Stimulated activated CD8-positive, alpha-beta memory T cell treated with anti-CD3 and anti-CD28 coated beads, Interleukin-15, amount 100 ng/mL, for 4 hours (primary cell): ENCODE measurements at regions not wholly inside any gene's neighbourhood (a gene's known extent, or its start where the extent isn't known, plus 50 kb on each side); places are given as distances from the start of the nearest gene placed in this dataset.

Experiments used
- DNase-seq, 2 donors: peaks; one replicate each; pipeline ENCODE4 v3.0.0-alpha.2; 2020; ENCODE audit warnings: low read depth in 2 of 2

- no peak for DNase-seq
Observed at GRCh38 chr13:74003374-74003773, 130.8 kb downstream of the KLF12 start.

DNA sequence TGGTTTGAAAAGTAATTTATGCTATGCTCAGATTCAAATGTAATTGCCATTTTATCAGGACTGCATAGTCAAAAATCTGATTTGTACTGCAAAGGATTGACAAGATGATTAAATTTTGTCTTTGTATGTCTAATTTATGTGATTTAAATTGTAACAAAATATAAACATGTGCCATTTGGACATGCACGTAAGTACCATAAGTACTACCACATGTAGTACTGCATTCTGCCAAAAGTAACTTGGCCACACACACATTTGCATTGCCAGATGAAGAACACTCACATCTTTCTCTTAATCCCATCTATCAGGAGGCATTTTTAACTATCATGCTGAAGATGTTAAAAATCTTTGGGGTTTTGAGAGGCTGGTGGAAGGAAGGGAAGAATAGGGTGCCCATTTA lies 133.3 kb downstream of the KLF12 start:
- no peak for DNase-seq

GRCh38 chr13:73998631-73999030 lies 135.6 kb downstream of the KLF12 start:
- no peak for DNase-seq

DNA sequence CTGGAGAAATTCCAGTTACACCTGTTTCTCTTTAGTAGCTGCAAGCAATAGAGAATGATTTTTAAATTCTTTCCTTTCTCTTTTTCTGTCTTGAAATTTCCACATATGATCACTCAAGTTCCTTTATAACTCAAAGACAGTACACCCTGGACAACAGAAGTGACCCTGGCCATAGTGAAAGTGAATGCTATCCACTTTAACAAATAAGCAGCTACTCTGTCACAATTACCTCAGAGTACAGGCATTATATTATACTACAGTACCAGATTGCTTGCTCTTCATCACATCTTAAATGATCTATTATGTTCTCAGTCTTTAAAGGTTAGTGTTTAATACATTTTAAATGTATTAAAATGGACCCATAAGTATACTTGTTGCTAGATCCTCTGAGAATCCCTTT lies 136.2 kb downstream of the KLF12 start:
- DNase-seq = no peak

- DNase-seq = no peak
Observed at GRCh38 chr13:73996569-73996968, 137.6 kb downstream of the KLF12 start.

DNA sequence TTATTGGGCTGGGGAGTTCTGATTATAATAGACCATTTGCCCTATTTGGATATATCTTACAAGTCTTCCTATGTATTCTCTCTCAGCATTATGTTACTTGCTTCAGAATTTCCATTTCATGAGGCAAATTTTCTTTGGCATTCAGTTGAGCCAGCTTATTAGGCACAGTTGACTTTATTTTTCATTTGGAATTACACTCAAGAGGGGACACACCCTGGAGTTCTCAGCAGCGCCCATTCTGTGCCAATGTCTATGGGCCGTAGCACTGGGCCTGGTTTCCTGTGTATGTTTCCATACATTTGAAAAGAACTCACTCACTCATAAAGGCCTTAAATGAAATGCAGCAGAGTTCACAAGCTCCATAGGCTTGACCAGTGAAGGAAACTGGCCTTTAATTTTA lies 138.5 kb downstream of the KLF12 start:
- DNase-seq = no peak

DNA sequence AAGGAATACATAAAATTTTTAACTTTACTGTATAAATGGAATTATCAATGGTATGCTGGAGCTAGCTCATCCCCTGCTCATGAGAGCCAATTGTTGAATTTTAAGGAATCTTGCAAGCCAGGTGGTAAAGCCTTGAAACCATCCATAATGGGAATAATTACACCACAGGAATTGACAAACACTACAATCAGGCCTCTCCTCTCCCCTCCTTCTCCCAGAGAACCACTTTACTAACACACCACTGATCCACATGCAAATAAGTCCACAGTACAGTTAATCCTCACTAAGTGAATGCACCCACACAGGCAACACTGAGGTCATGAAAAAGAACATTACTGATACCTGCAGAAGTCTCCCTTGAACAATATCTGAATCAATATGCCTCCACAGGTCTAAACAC lies 140.5 kb downstream of the KLF12 start:
- DNase-seq = no peak

- DNase-seq = no peak
Observed at GRCh38 chr13:73991884-73992283, 142.3 kb downstream of the KLF12 start.

GRCh38 chr13:73991384-73991783 lies 142.8 kb downstream of the KLF12 start:
- no peak for DNase-seq

DNA sequence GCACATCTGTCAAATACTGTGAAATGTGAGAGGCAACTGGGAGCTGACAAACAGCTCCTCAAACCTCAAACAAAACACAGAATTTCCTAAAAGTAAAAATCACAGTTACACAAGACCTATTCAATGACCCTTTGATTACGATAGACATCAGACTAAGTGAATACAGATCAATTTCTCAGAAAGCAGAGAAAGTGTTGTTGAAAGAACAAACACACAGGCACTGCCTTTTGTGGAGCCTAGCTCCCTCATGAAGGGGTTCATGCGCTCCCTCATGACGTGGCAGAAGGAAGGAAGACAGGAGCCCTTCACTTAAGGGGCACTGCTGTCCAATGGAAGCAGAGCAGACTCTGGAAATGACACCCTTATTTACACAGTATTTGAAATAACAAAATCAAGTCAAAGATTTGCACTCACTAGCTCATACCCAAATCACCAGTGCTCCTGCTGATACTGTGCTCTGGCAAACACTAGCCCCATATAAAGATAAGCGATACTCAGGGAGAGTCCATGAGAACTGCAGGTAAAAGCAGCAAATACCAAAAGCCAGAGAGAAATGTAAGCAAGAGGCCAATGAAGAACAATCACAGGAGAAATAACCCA lies 144.9 kb downstream of the KLF12 start:
- no peak for DNase-seq

- no peak for DNase-seq
Observed at GRCh38 chr13:73988461-73988860, 145.7 kb downstream of the KLF12 start.

DNA sequence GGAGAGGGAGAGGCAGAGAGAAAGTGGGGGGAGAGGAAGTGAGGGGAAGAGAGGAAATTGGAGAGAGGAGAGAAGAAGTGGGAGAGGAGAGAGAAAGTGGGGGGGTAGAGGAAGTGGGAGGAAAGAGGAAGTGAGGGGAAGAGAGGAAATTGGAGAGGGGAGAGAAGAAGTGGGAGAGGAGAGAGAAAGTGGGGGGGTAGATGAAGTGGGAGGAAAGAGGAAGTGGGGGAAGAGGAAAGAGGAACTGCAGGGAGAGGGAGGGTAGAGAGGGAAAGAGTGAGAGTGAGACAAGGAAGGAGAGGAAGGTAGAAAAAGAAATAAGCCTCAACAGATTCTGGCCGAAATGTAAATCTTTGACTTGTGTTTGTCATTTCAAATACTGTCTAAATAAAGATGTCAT lies 146.6 kb downstream of the KLF12 start:
- DNase-seq = no peak

GRCh38 chr13:73985783-73986182 lies 148.4 kb downstream of the KLF12 start:
- no peak for DNase-seq

- peak; percentile 42 to 64 for DNase-seq
Observed at GRCh38 chr13:73984949-73985691, 149.1 kb downstream of the KLF12 start.

GRCh38 chr13:73984201-73984600 lies 150.0 kb downstream of the KLF12 start:
- DNase-seq = no peak

GRCh38 chr13:73983109-73983508 lies 151.1 kb downstream of the KLF12 start:
- DNase-seq = no peak

GRCh38 chr13:73981595-73981994 lies 152.6 kb downstream of the KLF12 start:
- DNase-seq = no peak

- no peak for DNase-seq
Observed at GRCh38 chr13:73975767-73976166, 158.4 kb downstream of the KLF12 start.

DNA sequence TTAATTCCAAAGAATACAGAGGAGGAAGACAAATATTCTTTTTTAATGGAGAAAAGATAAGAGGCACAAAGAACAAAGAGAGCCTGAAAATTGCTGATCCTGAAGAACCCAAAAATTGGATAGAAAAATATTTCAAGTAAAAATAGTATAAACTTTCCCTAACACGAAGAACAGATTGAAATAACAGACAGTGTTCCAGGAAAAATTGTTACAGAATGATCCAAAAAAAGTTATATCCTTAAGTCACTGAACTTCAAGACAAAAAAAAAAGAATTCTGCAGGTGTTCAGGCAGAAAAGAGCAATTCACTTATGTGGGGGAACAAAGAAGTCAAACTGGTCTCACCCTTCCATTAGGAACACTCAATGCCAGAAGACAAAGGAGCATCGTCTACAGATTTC lies 160.2 kb downstream of the KLF12 start:
- DNase-seq = no peak

DNA sequence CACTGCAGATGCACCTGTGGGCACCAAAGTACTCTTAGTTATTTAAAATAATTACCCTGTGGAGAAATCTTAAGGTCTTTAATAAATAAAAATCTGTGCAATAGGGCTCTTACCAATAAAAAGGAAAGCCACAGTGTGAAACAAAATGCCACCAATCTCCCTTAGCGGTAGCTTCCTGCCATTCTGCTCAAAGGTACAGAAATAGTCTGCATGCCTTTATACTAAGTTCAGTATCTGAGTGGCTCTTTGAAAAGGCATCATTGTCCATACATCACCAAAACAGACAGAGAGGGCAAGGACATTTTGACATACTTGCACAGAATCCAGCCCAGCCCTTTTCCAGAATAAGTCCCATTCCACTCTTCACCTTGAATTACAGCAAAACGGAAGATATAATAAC lies 161.0 kb downstream of the KLF12 start:
- DNase-seq = no peak

- DNase-seq = no peak
Observed at GRCh38 chr13:73972545-73972944, 161.7 kb downstream of the KLF12 start.

- no peak for DNase-seq
Observed at GRCh38 chr13:73971481-73971880, 162.7 kb downstream of the KLF12 start.

DNA sequence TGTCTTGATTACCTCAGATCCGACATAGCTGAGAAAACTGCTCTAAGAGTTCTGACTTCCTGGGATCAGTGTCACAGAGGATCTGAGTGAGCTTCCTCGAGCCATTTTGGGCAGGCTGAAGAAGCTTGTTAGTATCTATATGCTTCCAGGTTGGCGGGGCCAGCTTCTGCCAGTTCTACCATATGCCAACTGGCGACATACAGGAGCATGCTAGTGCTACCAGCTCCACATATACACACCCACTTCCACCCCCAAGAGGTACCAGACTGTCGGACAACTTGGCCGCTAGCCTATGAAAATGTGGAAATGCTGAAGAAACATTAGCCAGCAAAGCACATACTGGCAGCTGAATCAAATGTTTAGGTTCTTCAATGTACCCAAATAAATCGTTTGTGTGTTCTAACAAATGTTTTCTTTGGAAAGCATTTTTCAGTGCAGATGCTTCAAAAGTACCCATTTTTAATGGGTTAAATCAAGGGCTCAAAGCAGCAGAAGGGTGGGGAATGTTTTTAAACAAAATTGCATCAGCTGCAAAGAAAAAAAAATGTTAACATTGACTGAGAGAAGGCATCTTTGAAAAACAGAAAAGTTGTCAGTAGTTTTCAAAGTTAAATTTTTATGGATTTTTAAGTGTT lies 163.7 kb downstream of the KLF12 start:
- DNase-seq = no peak
